IMR-90 (cell line): ENCODE measurements at regions not wholly inside any gene's neighbourhood (a gene's known extent, or its start where the extent isn't known, plus 50 kb on each side); places are given as distances from the start of the nearest gene placed in this dataset.

Source experiments
- ATAC-seq: fragments of 200-7000 bp; cut with Tn5 transposase; 2 replicates; pipeline ENCODE4 v1.9.1; 2020; ENCODE audit warnings: low read depth, mild to moderate bottlenecking, moderate library complexity
- BruUV-seq: library from RNA; stranded (reverse); fragments of 400-500 nt; replicated peaks from 2 replicates; lab custom pipeline; 2021; lab: Mats Ljungman, UMichigan
- CTCF ChIA-PET: fragments of 300-600 bp; formaldehyde crosslinking; extraction: SDS; loops from one replicate; lab custom pipeline; 2021; ENCODE audit warnings: antibody characterized with exemption; lab: Yijun Ruan, JAX
- POLR2A ChIA-PET: fragments of 300-600 bp; sonication (Branson Sonifier 250); formaldehyde crosslinking; loops from one replicate; lab custom pipeline; 2022; ENCODE audit warnings: antibody characterized with exemption; ENCODE audit not compliant: unreplicated experiment; lab: Charles Lee
- DNase-seq: peaks from one replicate; pipeline ENCODE4 v3.0.0; 2013
- H2AFZ ChIP-seq: replicated peaks from 2 replicates; pipeline ENCODE3; 2013; ENCODE audit warnings: low read length, mild to moderate bottlenecking; ENCODE audit not compliant: poor library complexity
- H2AK5ac ChIP-seq: 2 replicates; pipeline ENCODE4 v1.6.1; 2013; ENCODE audit warnings: low read depth, low read length, inconsistent platforms
- H2AK9ac ChIP-seq: replicated peaks from 2 replicates; pipeline ENCODE3; 2013; ENCODE audit warnings: mild to moderate bottlenecking, low read depth, low read length, moderate library complexity; ENCODE audit not compliant: poor library complexity
- H2BK120ac ChIP-seq: 2 replicates; pipeline ENCODE4 v1.6.1; 2013; ENCODE audit warnings: low read depth, low read length, inconsistent platforms
- H2BK15ac ChIP-seq: 3 replicates; pipeline ENCODE4 v1.6.1; 2013; ENCODE audit warnings: low read depth, low read length, inconsistent platforms
- H2BK20ac ChIP-seq: 2 replicates; pipeline ENCODE4 v1.6.1; 2013; ENCODE audit warnings: low read depth, mild to moderate bottlenecking, inconsistent platforms, low read length, moderate library complexity
- H2BK5ac ChIP-seq: 2 replicates; pipeline ENCODE4 v1.6.1; 2013; ENCODE audit warnings: mild to moderate bottlenecking, low read depth, low read length, inconsistent platforms; ENCODE audit not compliant: poor library complexity, severe bottlenecking
- H3K14ac ChIP-seq: replicated peaks from 2 replicates; pipeline ENCODE4 v1.6.1; 2013; ENCODE audit warnings: low read depth, low read length, inconsistent platforms
- H3K18ac ChIP-seq: 2 replicates; pipeline ENCODE4 v1.6.1; 2013; ENCODE audit warnings: low read depth, low read length, control low read depth
- H3K23ac ChIP-seq: 2 replicates; pipeline ENCODE4 v1.6.1; 2013; ENCODE audit warnings: low read depth, low read length, inconsistent platforms
- H3K27ac ChIP-seq: 2 replicates; pipeline ENCODE4 v1.5.1; 2013; ENCODE audit warnings: mild to moderate bottlenecking, control low read depth, low read length; ENCODE audit not compliant: insufficient read depth
- H3K27me3 ChIP-seq: 2 replicates; pipeline ENCODE4 v1.6.1; 2013; ENCODE audit warnings: low read length; ENCODE audit not compliant: control insufficient read depth, insufficient read depth
- H3K36me3 ChIP-seq: 2 replicates; pipeline ENCODE4 v1.6.1; 2013; ENCODE audit warnings: low read length, mixed read lengths; ENCODE audit not compliant: control insufficient read depth, insufficient read depth
- H3K4ac ChIP-seq: 2 replicates; pipeline ENCODE4 v1.6.1; 2013; ENCODE audit warnings: low read depth, low read length, inconsistent platforms
- H3K4me1 ChIP-seq: 2 replicates; pipeline ENCODE4 v1.6.1; 2013; ENCODE audit warnings: low read length, mixed read lengths; ENCODE audit not compliant: control insufficient read depth, insufficient read depth
- H3K4me2 ChIP-seq: 2 replicates; pipeline ENCODE4 v1.6.1; 2013; ENCODE audit warnings: low read depth, mild to moderate bottlenecking, control low read depth, low read length, moderate library complexity
- H3K4me3 ChIP-seq: 2 replicates; pipeline ENCODE4 v1.5.1; 2013; ENCODE audit warnings: low read depth, mild to moderate bottlenecking, control low read depth, low read length, moderate library complexity; ENCODE audit not compliant: insufficient read depth
- H3K56ac ChIP-seq: 2 replicates; pipeline ENCODE4 v1.6.1; 2013; ENCODE audit warnings: low read length, inconsistent platforms; ENCODE audit not compliant: insufficient read depth; ENCODE audit errors: extremely low read depth
- H3K79me1 ChIP-seq, 2 experiments: 2 replicates each; pipeline ENCODE4 v1.6.1; 2013; ENCODE audit warnings: low read length in 2 of 2, inconsistent platforms in 1 of 2, low read depth in 1 of 2
- H3K9ac ChIP-seq: 2 replicates; pipeline ENCODE4 v1.6.1; 2013; ENCODE audit warnings: low read depth, low read length, control low read depth
- H3K9me1 ChIP-seq: 2 replicates; pipeline ENCODE4 v1.6.1; 2013; ENCODE audit warnings: low read length, inconsistent platforms; ENCODE audit not compliant: insufficient read depth
- H3K9me3 ChIP-seq: 2 replicates; pipeline ENCODE4 v1.6.1; 2013; ENCODE audit warnings: low read length; ENCODE audit not compliant: control insufficient read depth, insufficient read depth
- H4K20me1 ChIP-seq: 2 replicates; pipeline ENCODE4 v1.6.1; 2013; ENCODE audit warnings: low read length, inconsistent platforms; ENCODE audit not compliant: insufficient read depth
- H4K5ac ChIP-seq: 2 replicates; pipeline ENCODE4 v1.6.1; 2013; ENCODE audit warnings: mild to moderate bottlenecking, low read depth, low read length, control low read depth
- H4K8ac ChIP-seq, 2 experiments: 2 replicates each; pipeline ENCODE4 v1.6.1; 2013; ENCODE audit warnings: low read depth in 2 of 2, low read length in 2 of 2, control low read depth in 1 of 2, inconsistent platforms in 1 of 2
- H4K91ac ChIP-seq: 2 replicates; pipeline ENCODE4 v1.6.1; 2013; ENCODE audit warnings: low read depth, low read length, inconsistent platforms; ENCODE audit not compliant: insufficient read depth
- ELK1 ChIP-seq: fragments of 150-350 bp; IDR thresholded peaks from 2 replicates; pipeline ENCODE4 v1.6.1; 2016; ENCODE audit warnings: low read depth, mild to moderate bottlenecking, low read length, moderate library complexity, borderline replicate concordance
- FOS ChIP-seq: fragments of 150-350 bp; IDR thresholded peaks from 2 replicates; pipeline ENCODE4 v1.6.1; 2016; ENCODE audit warnings: low read depth, low read length
- MAFK ChIP-seq: IDR thresholded peaks from 2 replicates; pipeline ENCODE4 v1.6.1; 2012; ENCODE audit warnings: low read depth, low read length, improper control_type of control experiment
- MAZ ChIP-seq: IDR thresholded peaks from 2 replicates; pipeline ENCODE4 v1.6.1; 2012; ENCODE audit warnings: low read depth, mild to moderate bottlenecking, low read length, improper control_type of control experiment, moderate library complexity, borderline replicate concordance
- RCOR1 ChIP-seq: IDR thresholded peaks from 2 replicates; pipeline ENCODE4 v1.6.1; 2012; ENCODE audit warnings: mild to moderate bottlenecking, low read length, improper control_type of control experiment; ENCODE audit not compliant: insufficient replicate concordance
- USF2 ChIP-seq: fragments of 150-350 bp; IDR thresholded peaks from 2 replicates; pipeline ENCODE4 v1.6.1; 2017; ENCODE audit warnings: mild to moderate bottlenecking, antibody characterized with exemption, low read length, low read depth
- WGBS, 2 experiments: methylation state at CpG; one replicate each; pipeline versions ENCODE4 v1.1.5 to v1.1.7; 2013; ENCODE audit warnings: missing lambda C conversion rate in 2 of 2; ENCODE audit not compliant: insufficient read length in 1 of 2; ENCODE audit errors: extremely low coverage in 2 of 2; 5-methylcytosine and 5-hydroxymethylcytosine counted together
- dilution Hi-C: fragments of 300-500 bp; cut with HindIII; formaldehyde crosslinking; loops from one replicate; pipeline ENCODE4 v1.14.3; 2018; ENCODE audit warnings: low sequenced_read_pairs; ENCODE audit not compliant: unreplicated experiment
- in situ Hi-C: fragments of 300-500 bp; cut with MboI; formaldehyde crosslinking; loops from 3 replicates; pipeline ENCODE4 v1.14.3; 2019; ENCODE audit warnings: low sequenced_read_pairs, inconsistent platforms, mixed read lengths
- intact Hi-C: fragments of 100-400 bp; cut with micrococcal nuclease; formaldehyde crosslinking; loops from 2 replicates; pipeline ENCODE4 v1.10.0; 2022

- no peaks in the 10 kb centered on the region for H4K20me1 ChIP-seq
- H4K91ac ChIP-seq, result no peak overlapping the region
- no peak overlapping the region for H3K18ac ChIP-seq
- H3K4me1 ChIP-seq, result no peaks in the 10 kb centered on the region
- no peak overlapping the region for H2BK120ac ChIP-seq
- H3K14ac ChIP-seq, result no peak overlapping the region
- BruUV-seq, result no TSS peak
- H2AK9ac ChIP-seq, result no peak overlapping the region
- H2AK5ac ChIP-seq, result no peak overlapping the region
- H3K23ac ChIP-seq, result no peak overlapping the region
- H3K79me1 ChIP-seq, result no peaks in the 10 kb centered on the region
- no peaks in the 10 kb centered on the region for H3K9me1 ChIP-seq
- 57% methylated on average over 1 of the region's 5 CpGs; no CpG with 5 or more reads in 1 of the 2 experiments for WGBS, 2 experiments
- H2BK20ac ChIP-seq, result no peak overlapping the region
- H3K27ac ChIP-seq, result no peak overlapping the region
- H2BK15ac ChIP-seq, result no peak overlapping the region
- ATAC-seq (no peak), DNase-seq (no peak)
- no peak overlapping the region for H2BK5ac ChIP-seq
- in situ Hi-C loops, result no loop called here
- no peak overlapping the region for H2AFZ ChIP-seq
- no peaks in the 10 kb centered on the region for H3K36me3 ChIP-seq
- H3K56ac ChIP-seq, result no peak overlapping the region
- ChIA-PET POLR2A (no interaction called here), CTCF (interaction anchor here (0.7 kb wide), 1 partner anchor 24 kb away, joined by 3 read pairs; no protein-coding TSS in a partner anchor)
- TF ChIP-seq RCOR1, result no peak
- TF ChIP-seq FOS, result no peak
- TF ChIP-seq MAZ, result no peak
- TF ChIP-seq MAFK, result no peak
- TF ChIP-seq ELK1, result no peak
- no peak for TF ChIP-seq USF2
- intact Hi-C loops, result no loop called here
- H4K8ac ChIP-seq, result no peak overlapping the region
- no peak overlapping the region for H3K4ac ChIP-seq
- H3K4me2 ChIP-seq, result no peak overlapping the region
- 0 out of 2 replicates have a peak, but pooled peaks cover 4% of the 10 kb centered on the region for H3K9me3 ChIP-seq
- H3K27me3 ChIP-seq, result no peaks in the 10 kb centered on the region
- dilution Hi-C loops, result no loop called here
- H4K5ac ChIP-seq, result no peak overlapping the region
- no peak overlapping the region for H3K9ac ChIP-seq
- no peak overlapping the region for H3K4me3 ChIP-seq
Observed at GRCh38 chr18:7325126-7325430, 94.2 kb downstream of the LRRC30 start.
